GM19043 (cell line): ENCODE measurements at regions not wholly inside any gene's neighbourhood (a gene's known extent, or its start where the extent isn't known, plus 50 kb on each side); places are given as distances from the start of the nearest gene placed in this dataset.
"Not testable (repeated sequence)": the region's sequence is repeated elsewhere in the genome, so short reads cannot be mapped to it uniquely, and the experiment has no call there.

Experiments
- ATAC-seq: cut with Tn5 transposase; IDR thresholded peaks from one replicate; pipeline ENCODE4 v1.9.1; 2021; ENCODE audit warnings: low read depth; ENCODE audit not compliant: unreplicated experiment

DNA sequence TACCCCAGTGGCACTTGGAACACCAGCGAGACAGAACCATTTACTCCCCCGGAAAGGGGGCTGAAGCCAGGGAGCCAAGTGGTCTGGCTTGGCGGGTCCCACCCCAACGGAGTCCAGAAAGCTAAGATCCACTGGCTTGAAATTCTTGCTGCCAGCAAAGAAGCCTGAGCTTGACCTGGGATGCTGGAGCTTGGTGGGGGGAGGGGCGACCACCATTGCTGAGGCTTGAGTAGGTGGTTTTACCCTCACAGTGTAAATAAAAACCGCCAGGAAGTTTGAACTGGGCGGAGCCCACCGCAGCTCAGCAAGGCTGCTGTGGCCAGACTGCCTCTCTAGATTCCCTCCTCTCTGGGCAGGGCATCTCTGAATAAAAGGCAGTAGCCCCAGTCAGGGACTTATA lies 62.8 kb downstream of the RPS24 start:
- not testable (repeated sequence) for ATAC-seq

- not testable (repeated sequence) for ATAC-seq
Measured at GRCh38 chr10:78102593-78102992, 68.9 kb downstream of the RPS24 start.

DNA sequence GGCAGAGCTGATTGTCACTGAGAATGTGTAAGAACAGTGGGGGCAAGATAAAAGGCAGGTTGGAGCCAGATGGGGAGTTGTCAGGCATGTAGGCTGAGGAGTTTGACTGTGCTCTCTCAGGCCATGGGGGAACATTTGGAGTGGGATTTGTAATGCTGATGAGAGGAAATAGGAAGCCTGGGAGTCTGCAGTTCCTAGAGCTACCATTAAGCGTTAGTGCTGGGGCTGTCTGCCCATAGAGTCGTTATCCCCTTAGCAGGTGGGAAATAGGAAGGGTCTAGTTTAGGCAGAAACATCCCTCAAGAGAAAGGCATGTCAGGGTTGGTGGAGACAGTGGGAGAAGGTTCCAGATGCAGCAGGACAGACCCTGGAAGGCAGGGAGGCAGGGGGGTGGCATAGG lies 75.5 kb downstream of the RPS24 start:
- ATAC-seq = no peak

GRCh38 chr10:78115135-78115853 lies 81.6 kb downstream of the RPS24 start:
- no peak for ATAC-seq

DNA sequence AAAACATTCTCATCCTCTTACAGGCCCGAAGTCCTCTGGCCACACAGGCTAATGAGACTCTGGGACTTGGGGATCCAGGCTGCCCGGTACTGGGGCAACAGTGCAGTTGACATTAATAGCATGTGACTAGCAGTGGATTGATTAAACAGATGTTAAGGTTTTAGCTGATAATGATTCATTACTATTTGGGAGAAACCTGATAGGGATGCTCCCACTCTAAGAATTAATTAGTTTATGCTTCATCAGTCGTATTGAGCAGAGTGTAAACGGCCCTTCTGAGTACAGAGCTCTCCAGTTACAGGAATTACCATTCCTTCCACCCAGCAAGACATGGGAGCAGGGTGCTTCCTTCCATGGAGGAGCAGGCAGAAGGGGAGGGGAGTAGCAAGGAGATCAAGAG lies 82.7 kb downstream of the RPS24 start:
- no peak for ATAC-seq

GRCh38 chr10:78118591-78118990 lies 84.9 kb downstream of the RPS24 start:
- ATAC-seq = no peak

GRCh38 chr10:78121801-78122200 lies 88.1 kb downstream of the RPS24 start:
- ATAC-seq = no peak

GRCh38 chr10:78124167-78124566 lies 90.5 kb downstream of the RPS24 start:
- ATAC-seq = no peak

DNA sequence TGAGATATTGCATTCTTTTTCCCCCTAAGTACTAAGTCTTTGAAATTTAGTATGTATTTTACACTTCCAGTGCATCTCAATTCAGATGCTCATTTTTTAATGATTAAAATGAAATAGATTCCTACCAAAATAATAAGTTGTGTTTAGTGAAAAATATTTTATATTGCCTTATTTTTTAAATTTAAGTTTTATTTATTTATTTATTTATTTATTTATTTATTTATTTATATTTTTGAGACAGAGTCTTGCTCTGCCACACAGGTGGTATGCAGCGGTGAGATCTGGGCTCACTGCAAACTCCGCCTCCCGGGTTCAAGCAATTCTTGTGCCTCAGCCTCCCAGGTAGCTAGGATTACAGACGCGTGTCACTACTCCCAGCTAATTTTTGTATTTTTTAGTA lies 95.5 kb downstream of the RPS24 start:
- no peak for ATAC-seq

GRCh38 chr10:78130966-78131710 lies 97.5 kb downstream of the RPS24 start:
- ATAC-seq = no peak

DNA sequence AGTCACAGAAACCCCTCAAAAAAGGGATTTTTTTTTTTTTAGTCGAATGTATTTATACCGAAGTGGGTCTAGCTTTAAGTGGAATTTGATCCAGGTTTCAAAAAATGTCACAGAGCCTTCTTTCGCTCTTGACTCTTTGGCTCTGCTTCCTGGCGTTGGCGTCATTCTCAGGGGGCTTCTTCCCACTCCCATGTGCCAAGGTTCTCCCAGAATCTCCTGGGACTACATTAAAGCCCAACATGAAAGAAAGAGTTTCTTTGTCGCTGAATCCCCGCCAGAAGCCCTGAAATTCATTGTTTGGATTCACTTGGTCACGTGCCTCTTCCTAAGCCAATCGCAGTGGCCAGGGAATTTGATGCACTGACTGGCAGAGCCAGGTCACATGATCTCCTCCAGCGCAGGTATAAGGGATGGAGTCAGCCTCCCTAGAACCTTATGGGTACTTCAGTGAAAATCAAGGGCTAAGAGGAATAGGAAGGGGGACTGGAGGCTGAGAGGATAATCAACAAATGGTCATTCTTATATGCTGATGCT lies 101.2 kb downstream of the RPS24 start:
- no peak for ATAC-seq

DNA sequence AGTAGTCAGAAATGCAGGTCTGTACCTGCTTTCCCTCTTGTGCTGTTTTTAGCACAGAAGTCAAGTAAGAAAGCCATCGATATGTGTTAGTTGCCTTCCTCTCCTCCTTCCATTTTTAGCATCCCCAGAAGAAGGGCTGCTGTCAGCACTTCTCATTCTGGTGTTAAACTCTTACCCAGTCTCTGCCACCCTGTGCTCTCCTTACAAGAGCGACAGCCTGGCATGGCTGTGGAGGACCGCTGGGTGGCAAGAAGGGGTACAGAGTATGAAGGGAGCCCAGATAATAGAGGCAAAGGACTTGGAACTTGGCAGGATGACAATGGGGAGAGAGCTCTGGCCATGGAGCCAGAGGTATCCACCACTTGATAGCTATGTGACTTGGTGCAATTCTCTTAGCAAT lies 103.5 kb downstream of the RPS24 start:
- no peak for ATAC-seq

- no peak for ATAC-seq
Measured at GRCh38 chr10:78139341-78139740, 105.7 kb downstream of the RPS24 start.

DNA sequence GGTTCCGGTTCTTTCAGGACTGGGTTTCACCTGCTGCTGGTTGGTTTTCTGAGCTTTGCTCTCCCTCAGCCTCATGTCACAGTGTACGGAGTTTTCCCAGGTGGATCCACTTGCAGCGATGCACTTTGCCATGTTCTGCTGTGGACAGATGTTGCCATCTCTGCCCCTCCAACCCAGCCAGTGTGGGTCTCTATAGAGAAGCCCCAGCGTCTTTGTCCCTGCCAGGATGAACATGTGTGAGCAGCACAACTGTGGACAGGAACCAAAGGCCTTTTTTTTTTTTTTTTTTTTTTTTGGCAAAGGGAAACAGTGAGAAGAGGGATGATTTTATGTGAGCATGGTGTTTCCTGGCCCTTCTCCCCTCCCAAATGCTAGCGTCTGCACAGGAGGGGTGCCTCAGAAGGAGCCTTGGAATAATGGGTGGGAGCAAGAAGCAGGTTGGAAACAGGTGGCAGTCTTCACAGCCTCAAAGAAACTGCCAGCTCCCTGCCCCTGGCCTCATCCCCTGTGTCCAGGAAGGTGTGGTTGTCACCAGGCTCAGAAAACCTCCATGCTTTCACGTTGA lies 106.5 kb downstream of the RPS24 start:
- no peak for ATAC-seq

DNA sequence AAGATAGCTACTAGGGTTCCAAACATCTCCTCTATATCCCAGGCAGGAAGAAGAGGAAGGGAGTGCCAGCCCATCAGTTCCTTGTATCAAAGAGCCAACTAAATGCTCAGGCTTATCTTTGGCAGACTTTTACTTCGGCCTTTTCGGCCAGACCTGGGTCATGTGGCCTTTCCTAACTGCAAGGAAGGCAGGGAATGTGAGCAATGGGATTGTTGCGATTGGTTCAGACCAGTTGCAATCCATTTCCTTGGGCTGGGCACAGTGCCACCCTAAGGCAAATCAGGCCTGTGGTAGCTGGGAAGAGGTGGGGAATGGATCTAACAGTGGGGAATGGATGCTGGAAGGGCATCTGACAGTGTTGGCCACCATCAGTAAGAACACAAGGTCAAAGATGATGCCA lies 109.9 kb downstream of the RPS24 start:
- no peak for ATAC-seq

DNA sequence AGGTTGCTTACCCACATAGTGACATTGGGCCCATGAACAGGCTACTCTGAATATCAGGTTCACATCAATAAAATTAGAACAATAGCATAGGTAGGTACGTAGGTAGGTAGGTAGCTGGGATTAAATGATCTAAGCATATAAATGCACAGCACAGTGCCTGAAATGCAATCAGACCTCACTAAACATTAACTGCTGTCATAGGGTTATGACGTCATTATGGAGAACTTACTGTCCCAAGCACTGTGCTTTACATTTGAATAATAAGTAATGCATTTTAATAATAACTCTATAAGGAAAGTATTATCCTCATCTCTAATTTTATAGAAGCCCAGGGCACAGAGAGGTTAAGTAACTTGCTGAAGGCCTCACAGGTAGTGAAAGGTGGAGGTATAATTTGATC lies 112.5 kb downstream of the RPS24 start:
- ATAC-seq = no peak

- ATAC-seq = no peak
Measured at GRCh38 chr10:78147202-78147601, 113.5 kb downstream of the RPS24 start.

GRCh38 chr10:78148216-78148960 lies 114.7 kb downstream of the RPS24 start:
- no peak for ATAC-seq

DNA sequence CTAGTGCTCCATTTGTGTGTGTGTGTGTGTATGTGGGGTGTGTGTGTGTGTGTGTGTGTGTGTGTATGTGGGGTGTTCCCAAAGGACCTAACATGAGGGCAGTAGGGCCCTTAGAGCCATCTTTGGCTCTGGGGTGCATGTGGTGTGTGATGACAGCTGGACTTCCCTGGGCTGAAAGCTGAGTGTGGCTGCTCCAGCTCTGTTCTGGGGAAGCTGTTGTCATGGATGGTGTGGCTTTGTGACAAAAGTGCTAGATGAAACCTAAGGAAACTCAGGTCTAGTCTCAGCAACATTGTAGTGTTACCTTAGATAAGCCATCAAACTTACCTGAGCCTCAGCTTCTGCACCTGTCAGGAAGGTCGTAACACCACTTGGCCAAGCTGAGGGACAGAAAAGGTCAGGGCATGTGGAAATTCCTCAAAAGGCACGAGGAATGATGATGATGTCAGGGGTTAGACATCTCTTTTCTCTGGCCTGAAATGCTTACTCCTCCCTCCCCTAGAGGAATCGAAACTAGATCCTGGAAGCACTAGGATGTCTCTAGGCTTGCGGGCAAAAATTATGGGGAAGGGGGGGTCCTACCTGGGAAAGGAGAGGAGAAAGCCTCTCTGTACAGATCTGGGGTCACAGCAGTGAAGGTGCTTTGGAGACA lies 115.4 kb downstream of the RPS24 start:
- ATAC-seq = no peak

- ATAC-seq = no peak
Measured at GRCh38 chr10:78150756-78151155, 117.1 kb downstream of the RPS24 start.
